Activated B cell treated with CpG ODN at 0.5 μM for 24 hours (primary cell): ENCODE measurements at regions not wholly inside any gene's neighbourhood (a gene's known extent, or its start where the extent isn't known, plus 50 kb on each side); places are given as distances from the start of the nearest gene placed in this dataset.

Experiments
- ATAC-seq: fragments of 200-7000 bp; cut with Tn5 transposase; one replicate; pipeline ENCODE4 v1.10.0; 2021; ENCODE audit warnings: low read depth, mild to moderate bottlenecking, moderate library complexity
- CTCF ChIA-PET: fragments of 350-600 bp; sonication (Branson Sonifier 250); formaldehyde crosslinking; loops from one replicate; lab custom pipeline; 2021; ENCODE audit warnings: antibody characterized with exemption; lab: Charles Lee
- POLR2A ChIA-PET: fragments of 350-600 bp; sonication (Branson Sonifier 250); formaldehyde crosslinking; loops from one replicate; lab custom pipeline; 2021; ENCODE audit warnings: antibody characterized with exemption; lab: Charles Lee
- DNase-seq: peaks from one replicate; pipeline ENCODE4 v3.0.0; 2022
- H3K27ac Mint-ChIP-seq: one replicate; pipeline ENCODE4 v1.8.0; 2020; ENCODE audit warnings: mixed read lengths
- H3K27me3 Mint-ChIP-seq: one replicate; pipeline ENCODE4 v1.8.0; 2021; ENCODE audit warnings: mixed read lengths
- H3K36me3 Mint-ChIP-seq: one replicate; pipeline ENCODE4 v1.8.0; 2021; ENCODE audit warnings: low read depth, mixed read lengths
- H3K4me1 Mint-ChIP-seq: one replicate; pipeline ENCODE4 v1.8.0; 2021; ENCODE audit warnings: mixed read lengths
- H3K4me3 Mint-ChIP-seq: one replicate; pipeline ENCODE4 v1.8.0; 2020; ENCODE audit warnings: mild to moderate bottlenecking, mixed read lengths
- H3K9me3 Mint-ChIP-seq: one replicate; pipeline ENCODE4 v1.8.0; 2020; ENCODE audit warnings: mixed read lengths
- intact Hi-C: fragments of 100-400 bp; cut with micrococcal nuclease; formaldehyde crosslinking; loops from one replicate; pipeline ENCODE4 v1.15.1; 2024
- TF ChIP-seq, protein P1 (sequence below): fragments of 200-600 bp; IDR thresholded peaks from one replicate; pipeline ENCODE4 v1.8.0; 2022; ENCODE audit warnings: antibody characterized with exemption, mild to moderate bottlenecking

DNA sequence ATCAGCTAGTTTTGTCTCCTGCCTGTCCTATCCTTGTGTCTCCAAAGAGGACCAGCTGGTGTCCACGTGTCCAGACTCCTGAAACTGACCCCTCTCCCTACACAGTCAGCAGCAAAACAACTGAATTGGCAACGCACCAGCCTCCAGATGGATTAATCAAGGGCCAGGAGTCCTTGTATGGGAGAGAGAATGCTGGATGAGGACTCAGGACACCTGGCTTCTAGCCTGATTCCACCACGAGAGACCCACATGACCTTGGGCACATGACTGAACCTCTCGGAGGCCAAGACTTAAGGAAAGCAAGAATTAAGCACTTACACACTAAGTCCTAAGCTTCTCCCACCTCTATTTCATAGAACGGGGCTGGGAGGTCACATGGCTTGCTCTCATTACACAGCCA lies 60.4 kb upstream of the CMKLR1 start:
- intact Hi-C loops = no loop called here
- CTCF ChIA-PET = no interaction called here

DNA sequence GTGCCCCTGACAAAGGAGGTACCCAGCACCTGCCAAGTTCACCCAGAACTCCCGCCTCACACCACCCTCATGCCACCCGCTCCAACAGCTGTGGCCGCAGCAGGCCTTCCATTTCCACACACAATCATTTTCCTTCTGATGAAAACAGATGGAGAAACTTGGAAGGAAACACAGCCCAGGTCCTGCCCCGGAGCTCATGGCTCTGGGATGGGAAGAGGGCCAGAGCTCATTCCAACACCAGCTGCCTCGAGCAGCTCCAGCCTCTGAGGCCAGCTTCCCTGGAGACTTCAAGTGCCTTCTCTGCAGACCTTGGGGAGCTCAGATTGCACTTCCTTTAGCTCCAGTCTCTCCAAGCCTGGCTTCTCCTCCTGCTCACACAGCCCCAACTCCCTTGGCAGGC lies 55.1 kb upstream of the CMKLR1 start:
- ChIA-PET CTCF (no interaction called here), POLR2A (no interaction called here)
- intact Hi-C loops = no loop called here
- Mint-ChIP-seq H3K4me1 (no peaks in the 10 kb centered on the region), H3K9me3 (peaks cover 2% of the 10 kb centered on the region), H3K27me3 (peaks cover 5% of the 10 kb centered on the region), H3K4me3 (no peak overlapping the region), H3K36me3 (no peaks in the 10 kb centered on the region), H3K27ac (no peak overlapping the region)
- TF ChIP-seq, protein P1, sequence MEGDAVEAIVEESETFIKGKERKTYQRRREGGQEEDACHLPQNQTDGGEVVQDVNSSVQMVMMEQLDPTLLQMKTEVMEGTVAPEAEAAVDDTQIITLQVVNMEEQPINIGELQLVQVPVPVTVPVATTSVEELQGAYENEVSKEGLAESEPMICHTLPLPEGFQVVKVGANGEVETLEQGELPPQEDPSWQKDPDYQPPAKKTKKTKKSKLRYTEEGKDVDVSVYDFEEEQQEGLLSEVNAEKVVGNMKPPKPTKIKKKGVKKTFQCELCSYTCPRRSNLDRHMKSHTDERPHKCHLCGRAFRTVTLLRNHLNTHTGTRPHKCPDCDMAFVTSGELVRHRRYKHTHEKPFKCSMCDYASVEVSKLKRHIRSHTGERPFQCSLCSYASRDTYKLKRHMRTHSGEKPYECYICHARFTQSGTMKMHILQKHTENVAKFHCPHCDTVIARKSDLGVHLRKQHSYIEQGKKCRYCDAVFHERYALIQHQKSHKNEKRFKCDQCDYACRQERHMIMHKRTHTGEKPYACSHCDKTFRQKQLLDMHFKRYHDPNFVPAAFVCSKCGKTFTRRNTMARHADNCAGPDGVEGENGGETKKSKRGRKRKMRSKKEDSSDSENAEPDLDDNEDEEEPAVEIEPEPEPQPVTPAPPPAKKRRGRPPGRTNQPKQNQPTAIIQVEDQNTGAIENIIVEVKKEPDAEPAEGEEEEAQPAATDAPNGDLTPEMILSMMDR = no peak
- ATAC-seq (no peak), DNase-seq (no peak)

More for the DNA sequence above, 60.4 kb upstream of the CMKLR1 start:
- Mint-ChIP-seq H3K9me3 (peaks cover 2% of the 10 kb centered on the region), H3K4me3 (no peak overlapping the region), H3K36me3 (no peaks in the 10 kb centered on the region), H3K27me3 (peaks cover 9% of the 10 kb centered on the region), H3K27ac (no peak overlapping the region), H3K4me1 (no peaks in the 10 kb centered on the region)
- no peak for DNase-seq
- ATAC-seq = no peak
- TF ChIP-seq, protein P1 = no peak
- POLR2A ChIA-PET = no interaction called here

DNA sequence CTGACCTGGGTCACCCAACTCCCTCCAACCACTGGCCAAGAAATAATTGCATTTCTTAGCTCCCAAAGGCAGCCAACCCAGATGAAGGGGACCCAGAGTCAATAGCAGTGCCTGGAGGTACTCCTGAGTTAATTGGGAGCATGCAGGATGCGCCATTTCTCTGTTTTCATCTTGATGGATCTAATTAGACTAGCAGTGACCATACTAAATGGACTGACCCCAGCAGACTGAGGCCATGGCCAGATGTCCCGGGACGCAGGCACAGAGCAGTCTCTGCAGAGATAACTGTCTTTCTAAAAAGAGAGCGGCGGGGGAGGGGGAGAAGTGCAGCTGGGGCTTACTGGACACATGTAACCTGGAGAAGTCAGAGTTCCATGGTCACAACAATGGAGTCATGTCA lies 53.2 kb upstream of the CMKLR1 start:
- H3K9me3 Mint-ChIP-seq = peaks cover 2% of the 10 kb centered on the region
- no peaks in the 10 kb centered on the region for H3K36me3 Mint-ChIP-seq
- POLR2A ChIA-PET = no interaction called here
- H3K4me1 Mint-ChIP-seq = no peaks in the 10 kb centered on the region
- TF ChIP-seq, protein P1 = no peak
- DNase-seq (no peak), ATAC-seq (no peak)
- CTCF ChIA-PET = no interaction called here
- H3K27ac Mint-ChIP-seq = no peak overlapping the region
- H3K4me3 Mint-ChIP-seq = no peak overlapping the region
- intact Hi-C loops = no loop called here
- H3K27me3 Mint-ChIP-seq = no peaks in the 10 kb centered on the region

DNA sequence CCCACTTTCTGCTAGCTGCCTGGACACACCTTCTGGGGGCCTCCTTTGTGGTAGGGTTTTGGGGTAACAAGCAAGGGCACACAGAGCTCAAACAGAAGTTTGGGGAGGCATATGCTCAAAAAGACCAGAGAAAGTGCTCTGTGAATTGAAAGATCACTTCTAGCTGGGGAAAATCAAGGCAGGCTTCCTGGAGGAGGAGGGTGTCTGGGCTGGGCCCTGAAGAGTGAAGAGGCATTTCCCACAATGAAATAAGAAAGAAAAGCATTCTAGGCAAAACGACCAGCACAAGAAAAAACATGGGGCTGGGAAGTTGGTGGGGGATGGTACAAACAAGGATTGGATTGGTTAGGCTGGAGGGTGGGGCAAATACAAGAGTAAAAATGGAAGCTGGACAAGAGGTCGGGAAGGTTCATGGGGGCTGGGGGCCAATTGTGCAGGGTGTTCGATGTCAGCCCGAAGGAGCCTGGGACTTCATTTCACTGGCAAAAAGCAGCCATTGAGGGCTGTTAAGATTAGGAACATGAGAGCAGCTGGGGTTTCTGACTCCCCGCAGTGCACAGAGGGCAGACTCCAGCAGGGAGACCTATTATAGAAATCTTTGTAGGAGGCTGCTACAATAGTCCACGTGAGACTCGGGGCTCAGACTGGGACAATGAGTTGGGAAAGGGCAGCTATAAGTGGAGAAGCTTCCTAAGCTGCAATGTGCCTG lies 51.5 kb upstream of the CMKLR1 start:
- peaks cover 3% of the 10 kb centered on the region for H3K27me3 Mint-ChIP-seq
- TF ChIP-seq, protein P1 = no peak
- no peak overlapping the region for H3K27ac Mint-ChIP-seq
- ChIA-PET POLR2A (no interaction called here), CTCF (no interaction called here)
- H3K4me1 Mint-ChIP-seq = no peaks in the 10 kb centered on the region
- no peaks in the 10 kb centered on the region for H3K36me3 Mint-ChIP-seq
- H3K4me3 Mint-ChIP-seq = no peak overlapping the region
- DNase-seq (no peak), ATAC-seq (no peak)
- peaks cover 2% of the 10 kb centered on the region for H3K9me3 Mint-ChIP-seq
- intact Hi-C loops = no loop called here

DNA sequence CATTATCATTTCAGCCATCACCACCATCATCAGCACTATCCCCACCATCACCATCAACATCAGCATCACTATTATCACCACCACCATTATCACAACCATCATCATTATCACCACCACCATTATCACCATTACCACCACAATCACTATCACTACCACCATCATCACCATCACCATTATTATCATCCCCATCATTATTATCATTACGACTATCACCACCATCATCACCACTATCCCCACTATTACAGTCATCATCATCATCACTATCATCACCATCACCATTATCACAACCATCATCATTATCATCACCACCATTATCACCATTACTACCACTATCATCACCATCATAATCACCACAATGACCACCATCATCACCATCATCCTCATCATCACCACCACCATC lies 50.4 kb upstream of the CMKLR1 start:
- ChIA-PET POLR2A (no interaction called here), CTCF (no interaction called here)
- Mint-ChIP-seq H3K27ac (no peak overlapping the region), H3K27me3 (peaks cover 6% of the 10 kb centered on the region), H3K9me3 (no peaks in the 10 kb centered on the region), H3K4me1 (no peaks in the 10 kb centered on the region), H3K4me3 (no peak overlapping the region), H3K36me3 (no peaks in the 10 kb centered on the region)
- intact Hi-C loops = no loop called here
- ATAC-seq (no peak), DNase-seq (no peak)
- TF ChIP-seq, protein P1 = no peak
